Fibroblast of peridontal ligament (primary cell): ENCODE measurements at regions not wholly inside any gene's neighbourhood (a gene's known extent, or its start where the extent isn't known, plus 50 kb on each side); places are given as distances from the start of the nearest gene placed in this dataset.

ENCODE experiments used
- DNase-seq: peaks from one replicate; pipeline ENCODE4 v3.0.0-alpha.2; 2010; ENCODE audit errors: extremely low read depth

- DNase-seq, result no peak
These were observed 418.1 kb upstream of the ARGLU1 start for GRCh38 chr13:106986033-106986484.

GRCh38 chr13:106985481-106985880 lies 417.5 kb upstream of the ARGLU1 start:
- no peak for DNase-seq

GRCh38 chr13:106981051-106981450 lies 413.1 kb upstream of the ARGLU1 start:
- DNase-seq, result no peak

- DNase-seq, result no peak
These were observed 399.5 kb upstream of the ARGLU1 start for GRCh38 chr13:106967391-106967790.

GRCh38 chr13:106963151-106963550 lies 395.2 kb upstream of the ARGLU1 start:
- no peak for DNase-seq

- no peak for DNase-seq
These were observed 393.7 kb upstream of the ARGLU1 start for GRCh38 chr13:106961651-106962050.

- DNase-seq, result no peak
These were observed 393.3 kb upstream of the ARGLU1 start for GRCh38 chr13:106961216-106961615.

GRCh38 chr13:106958621-106959048 lies 390.7 kb upstream of the ARGLU1 start:
- DNase-seq, result no peak

GRCh38 chr13:106942563-106942962 lies 374.6 kb upstream of the ARGLU1 start:
- DNase-seq, result no peak

GRCh38 chr13:106941779-106942178 lies 373.8 kb upstream of the ARGLU1 start:
- no peak for DNase-seq

- no peak for DNase-seq
These were observed 359.5 kb upstream of the ARGLU1 start for GRCh38 chr13:106927421-106927820.

GRCh38 chr13:106922384-106922783 lies 354.4 kb upstream of the ARGLU1 start:
- DNase-seq, result no peak

GRCh38 chr13:106919638-106920037 lies 351.7 kb upstream of the ARGLU1 start:
- no peak for DNase-seq

GRCh38 chr13:106919133-106919532 lies 351.2 kb upstream of the ARGLU1 start:
- peak; percentile 2 for DNase-seq

GRCh38 chr13:106918557-106918860 lies 350.6 kb upstream of the ARGLU1 start:
- no peak for DNase-seq

- DNase-seq, result peak; percentile 79
These were observed 350.0 kb upstream of the ARGLU1 start for GRCh38 chr13:106917673-106918556.

- peak; percentile 4 for DNase-seq
These were observed 349.2 kb upstream of the ARGLU1 start for GRCh38 chr13:106917024-106917571.

GRCh38 chr13:106916329-106916976 lies 348.5 kb upstream of the ARGLU1 start:
- peak; percentile 36 for DNase-seq

- no peak for DNase-seq
These were observed 347.2 kb upstream of the ARGLU1 start for GRCh38 chr13:106915146-106915545.

- no peak for DNase-seq
These were observed 343.7 kb upstream of the ARGLU1 start for GRCh38 chr13:106911627-106912026.

GRCh38 chr13:106911020-106911419 lies 343.1 kb upstream of the ARGLU1 start:
- no peak for DNase-seq

- DNase-seq, result no peak
These were observed 338.6 kb upstream of the ARGLU1 start for GRCh38 chr13:106906426-106906996.
